Fibroblast of lung (primary cell): ENCODE measurements at regions not wholly inside any gene's neighbourhood (a gene's known extent, or its start where the extent isn't known, plus 50 kb on each side); places are given as distances from the start of the nearest gene placed in this dataset.

ENCODE experiments used
- DNase-seq, 2 donors: peaks; one replicate each; pipeline versions ENCODE4 v3.0.0 to v3.0.0-alpha.2; 2010; ENCODE audit warnings: low read depth in 2 of 2
- H2AFZ ChIP-seq: 2 replicates; pipeline ENCODE4 v1.5.1; 2012; ENCODE audit warnings: low read length, control low read depth, inconsistent platforms
- H3K27ac ChIP-seq: 2 replicates; pipeline ENCODE4 v1.5.1; 2011; ENCODE audit warnings: low read length, control low read depth; ENCODE audit not compliant: insufficient read depth
- H3K27me3 ChIP-seq: 2 replicates; pipeline ENCODE4 v1.5.1; 2011; ENCODE audit warnings: mild to moderate bottlenecking, low read length; ENCODE audit not compliant: control insufficient read depth, insufficient read depth
- H3K36me3 ChIP-seq: 2 replicates; pipeline ENCODE4 v1.5.1; 2011; ENCODE audit warnings: low read length; ENCODE audit not compliant: control insufficient read depth, insufficient read depth
- H3K4me1 ChIP-seq: 2 replicates; pipeline ENCODE4 v1.5.1; 2011; ENCODE audit warnings: low read length; ENCODE audit not compliant: control insufficient read depth, insufficient read depth; ENCODE audit errors: extremely low read depth
- H3K4me2 ChIP-seq: 2 replicates; pipeline ENCODE4 v1.5.1; 2011; ENCODE audit warnings: low read length, control low read depth; ENCODE audit not compliant: insufficient read depth; ENCODE audit errors: extremely low read depth
- H3K4me3 ChIP-seq, 4 experiments: fragments of 200-600 bp in 1 of 4; sonication (generic) in 1 of 4; replicated peaks in 1 of 4; 2 replicates each; pipeline ENCODE4 v1.5.1; 2011 to 2016; ENCODE audit warnings: low read length in 4 of 4, low read depth in 3 of 4, mild to moderate bottlenecking in 3 of 4, control low read depth in 2 of 4, inconsistent platforms in 1 of 4, mixed read lengths in 1 of 4; ENCODE audit not compliant: insufficient read depth in 1 of 4; ENCODE audit errors: control extremely low read depth in 1 of 4
- H3K79me2 ChIP-seq: 2 replicates; pipeline ENCODE4 v1.5.1; 2012; ENCODE audit warnings: mild to moderate bottlenecking, low read length, inconsistent platforms; ENCODE audit not compliant: control insufficient read depth, insufficient read depth
- H3K9ac ChIP-seq: 2 replicates; pipeline ENCODE4 v1.5.1; 2011; ENCODE audit warnings: mild to moderate bottlenecking, low read length, control low read depth; ENCODE audit not compliant: insufficient read depth
- H3K9me3 ChIP-seq: 2 replicates; pipeline ENCODE4 v1.5.1; 2012; ENCODE audit warnings: low read depth, low read length; ENCODE audit not compliant: control insufficient read depth, insufficient read depth
- H4K20me1 ChIP-seq: 2 replicates; pipeline ENCODE4 v1.5.1; 2011; ENCODE audit warnings: low read length; ENCODE audit not compliant: control insufficient read depth, insufficient read depth; ENCODE audit errors: extremely low read depth
- EZH2 ChIP-seq: IDR thresholded peaks from 2 replicates; pipeline ENCODE4 v1.5.1; 2012; ENCODE audit warnings: low read length, control low read depth, mild to moderate bottlenecking; ENCODE audit errors: missing control alignments
- TF ChIP-seq, protein P1 (sequence below), 2 donors: IDR thresholded peaks in 1 of 2; conservative IDR thresholded peaks in 1 of 2; 1 replicate in 1 of 2; 2 replicates in 1 of 2; pipeline ENCODE4 v1.5.1; 2011 to 2012; ENCODE audit warnings: low read length in 2 of 2, control low read depth in 1 of 2, inconsistent platforms in 1 of 2, low read depth in 1 of 2, mild to moderate bottlenecking in 1 of 2

DNA sequence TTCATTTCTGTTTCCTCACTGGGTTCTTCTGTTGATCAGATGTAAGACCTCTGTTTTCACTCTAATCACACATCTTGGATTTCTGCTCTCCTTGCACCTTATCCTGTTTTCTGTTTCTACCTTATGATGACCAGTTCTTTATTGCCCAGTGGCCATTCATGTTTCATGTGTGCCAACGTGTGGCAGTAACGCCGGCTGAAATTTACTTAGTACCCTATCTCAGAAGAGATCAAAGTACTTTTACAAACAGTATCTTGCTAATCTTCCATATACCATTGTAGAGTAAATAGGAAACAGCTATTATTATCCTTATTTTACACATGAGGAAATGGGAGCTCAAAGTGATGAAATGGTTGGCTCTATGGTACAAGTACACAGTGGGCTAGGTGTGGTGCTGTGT lies 74.0 kb downstream of the GATA3 start:
- Histone ChIP-seq H3K4me1 (no peaks in the 10 kb centered on the region), H3K27me3 (no peaks in the 10 kb centered on the region), H3K9me3 (no peaks in the 10 kb centered on the region), H3K9ac (no peak overlapping the region), H3K4me2 (no peak overlapping the region), H3K4me3 (no peak overlapping the region), H3K27ac (no peak overlapping the region), H2AFZ (no peak overlapping the region), H3K79me2 (no peaks in the 10 kb centered on the region), H4K20me1 (no peaks in the 10 kb centered on the region), H3K36me3 (no peaks in the 10 kb centered on the region)
- TF ChIP-seq, protein P1, sequence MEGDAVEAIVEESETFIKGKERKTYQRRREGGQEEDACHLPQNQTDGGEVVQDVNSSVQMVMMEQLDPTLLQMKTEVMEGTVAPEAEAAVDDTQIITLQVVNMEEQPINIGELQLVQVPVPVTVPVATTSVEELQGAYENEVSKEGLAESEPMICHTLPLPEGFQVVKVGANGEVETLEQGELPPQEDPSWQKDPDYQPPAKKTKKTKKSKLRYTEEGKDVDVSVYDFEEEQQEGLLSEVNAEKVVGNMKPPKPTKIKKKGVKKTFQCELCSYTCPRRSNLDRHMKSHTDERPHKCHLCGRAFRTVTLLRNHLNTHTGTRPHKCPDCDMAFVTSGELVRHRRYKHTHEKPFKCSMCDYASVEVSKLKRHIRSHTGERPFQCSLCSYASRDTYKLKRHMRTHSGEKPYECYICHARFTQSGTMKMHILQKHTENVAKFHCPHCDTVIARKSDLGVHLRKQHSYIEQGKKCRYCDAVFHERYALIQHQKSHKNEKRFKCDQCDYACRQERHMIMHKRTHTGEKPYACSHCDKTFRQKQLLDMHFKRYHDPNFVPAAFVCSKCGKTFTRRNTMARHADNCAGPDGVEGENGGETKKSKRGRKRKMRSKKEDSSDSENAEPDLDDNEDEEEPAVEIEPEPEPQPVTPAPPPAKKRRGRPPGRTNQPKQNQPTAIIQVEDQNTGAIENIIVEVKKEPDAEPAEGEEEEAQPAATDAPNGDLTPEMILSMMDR (conservative IDR thresholded peaks at IDR 0.05 in 1 of 2, IDR thresholded peaks at IDR 0.05 in 1 of 2; ENCODE audit: low read depth in 1 of 2, low read length in 2 of 2): no peak
- TF ChIP-seq EZH2: no peak
- DNase-seq: no peak

DNA sequence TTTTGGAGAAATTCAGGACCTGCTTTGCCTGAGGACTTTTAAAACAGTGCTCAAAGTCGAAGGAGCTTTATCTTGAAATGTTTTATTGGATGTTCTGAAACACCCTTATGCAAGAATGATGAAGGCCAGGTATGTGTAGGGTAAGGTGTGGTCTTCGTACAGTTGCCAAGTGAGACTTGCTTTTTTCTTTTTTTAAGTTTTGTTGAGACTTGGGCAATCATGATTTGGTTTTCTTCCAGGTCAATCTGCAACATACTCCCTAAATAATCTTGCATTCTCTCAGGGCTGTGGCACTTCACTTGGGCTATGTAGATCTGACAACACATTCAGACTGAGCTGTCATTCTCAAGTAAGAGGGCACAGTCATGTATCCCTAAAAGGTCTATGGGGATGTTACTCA lies 75.0 kb downstream of the GATA3 start:
- no peaks in the 10 kb centered on the region for H4K20me1 ChIP-seq
- H3K27ac ChIP-seq: no peak overlapping the region
- H3K4me3 ChIP-seq: no peak overlapping the region
- no peak for DNase-seq
- H3K9ac ChIP-seq: no peak overlapping the region
- no peaks in the 10 kb centered on the region for H3K9me3 ChIP-seq
- H3K79me2 ChIP-seq: no peaks in the 10 kb centered on the region
- H3K36me3 ChIP-seq: no peaks in the 10 kb centered on the region
- no peaks in the 10 kb centered on the region for H3K27me3 ChIP-seq
- H3K4me2 ChIP-seq: no peak overlapping the region
- TF ChIP-seq, protein P1 (conservative IDR thresholded peaks at IDR 0.05 in 1 of 2, IDR thresholded peaks at IDR 0.05 in 1 of 2; ENCODE audit: low read depth in 1 of 2, low read length in 2 of 2): no peak
- TF ChIP-seq EZH2: no peak
- H3K4me1 ChIP-seq: no peaks in the 10 kb centered on the region
- H2AFZ ChIP-seq: no peak overlapping the region

DNA sequence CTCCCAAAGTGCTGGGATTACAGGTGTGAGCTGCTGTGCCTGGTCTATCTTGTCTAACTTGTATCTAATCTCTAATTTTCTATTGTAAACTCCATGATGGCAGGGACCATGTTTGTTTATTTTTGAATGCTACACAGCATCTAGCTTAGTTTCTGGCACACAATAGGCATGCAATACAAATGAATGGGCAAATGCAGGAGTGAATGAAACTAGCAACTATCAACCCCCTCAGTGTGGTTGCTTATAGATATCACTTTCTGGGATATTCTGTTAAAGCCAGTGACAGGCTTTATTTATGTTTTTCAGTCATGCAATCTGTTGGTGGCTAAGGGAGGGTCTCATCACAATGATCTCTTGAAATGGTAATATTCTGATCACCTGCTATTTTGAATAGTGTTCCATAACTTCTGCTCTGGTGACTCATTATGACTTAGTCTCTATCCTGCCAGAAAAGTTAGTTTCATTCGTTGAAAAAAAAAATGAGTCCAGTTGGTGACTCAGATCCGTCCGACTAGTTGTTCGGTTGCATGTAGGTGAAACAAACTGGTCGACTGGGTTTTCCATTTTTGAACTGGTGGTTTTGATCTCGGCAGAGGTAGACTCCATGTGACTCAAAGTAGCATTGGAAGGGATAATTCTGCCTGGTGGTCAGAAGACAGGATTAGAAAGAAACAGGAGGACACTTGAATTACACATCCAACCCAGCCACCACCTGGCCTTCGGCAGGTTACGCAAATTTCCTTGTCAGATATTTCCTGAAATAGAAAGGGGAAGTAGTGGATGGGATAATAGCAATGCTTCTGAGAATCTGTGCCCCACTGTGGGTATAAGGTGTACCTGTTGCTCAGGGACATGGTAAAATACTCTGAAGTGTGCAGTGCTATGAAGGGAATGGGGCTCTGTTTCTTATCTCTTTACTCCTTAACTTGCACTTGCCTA lies 76.8 kb downstream of the GATA3 start:
- Histone ChIP-seq H3K36me3 (no peaks in the 10 kb centered on the region), H4K20me1 (no peaks in the 10 kb centered on the region), H3K79me2 (no peaks in the 10 kb centered on the region), H3K27ac (no peak overlapping the region), H2AFZ (no peak overlapping the region), H3K4me3 (no peak overlapping the region), H3K27me3 (no peaks in the 10 kb centered on the region), H3K9ac (no peak overlapping the region), H3K9me3 (no peaks in the 10 kb centered on the region), H3K4me1 (no peaks in the 10 kb centered on the region), H3K4me2 (no peak overlapping the region)
- peak in 1 of 2 donors; percentile 87 for DNase-seq
- no peak for TF ChIP-seq EZH2
